ENCODE measurements at regions not wholly inside any gene's neighbourhood (a gene's known extent, or its start where the extent isn't known, plus 50 kb on each side); places are given as distances from the start of the nearest gene placed in this dataset.

DNA sequence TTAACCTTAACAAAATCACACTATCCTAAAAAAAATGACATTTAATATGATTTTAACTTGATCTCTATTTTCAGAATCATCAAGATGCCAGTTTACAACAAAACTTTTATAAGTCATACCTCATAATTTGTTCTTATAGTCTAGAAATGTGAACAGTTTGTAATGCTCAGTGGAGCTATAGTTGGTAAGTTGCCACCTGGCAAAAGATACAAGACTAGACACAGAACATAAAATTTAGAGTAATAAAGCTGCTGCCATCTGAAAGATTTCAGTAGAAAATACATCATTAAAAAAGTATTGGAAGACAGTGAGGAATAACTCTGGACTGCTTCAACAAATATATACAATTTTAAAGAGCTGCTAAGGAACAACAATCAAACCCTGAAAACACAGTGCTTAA lies 233.8 kb downstream of the GABRG2 start:
- Histone ChIP-seq H3K4me2 (no peak overlapping the region), H3K4me1 (no peaks in the 10 kb centered on the region), H3K4me3 (no peak overlapping the region), H3K9me3 (no peaks in the 10 kb centered on the region; the same call in 2 of the 3 replicates), H3K27ac (no peak overlapping the region)
- no peak for DNase-seq (ENCODE audit: low read depth in 1 of 2, low spot score in 1 of 2)
- CTCF ChIA-PET = no interaction called here
- no peak for FAIRE-seq
- POLR2A ChIA-PET = no interaction called here
- ATAC-seq = no peak
- no peak for TF ChIP-seq TFCP2L1 (CRISPR knock-in tag; IDR thresholded peaks at IDR 0.05)
- no peak for TF ChIP-seq CEBPB (IDR thresholded peaks at IDR 0.05)
- no peak for TF ChIP-seq POLR2A (IDR thresholded peaks at IDR 0.05; ENCODE audit: low read length)
- no peak for TF ChIP-seq GATA3 (IDR thresholded peaks at IDR 0.05; ENCODE audit: borderline replicate concordance)
- TF ChIP-seq, protein P1, sequence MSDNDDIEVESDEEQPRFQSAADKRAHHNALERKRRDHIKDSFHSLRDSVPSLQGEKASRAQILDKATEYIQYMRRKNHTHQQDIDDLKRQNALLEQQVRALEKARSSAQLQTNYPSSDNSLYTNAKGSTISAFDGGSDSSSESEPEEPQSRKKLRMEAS (IDR thresholded peaks at IDR 0.05) = no peak
- no peak for TF ChIP-seq ZC3H11A (IDR thresholded peaks at IDR 0.05)
- no peak for TF ChIP-seq RCOR1 (IDR thresholded peaks at IDR 0.05; ENCODE audit: low read depth, low read length)
- no peak for TF ChIP-seq CBX8 (IDR thresholded peaks at IDR 0.05)
- TF ChIP-seq FOSL2 (IDR thresholded peaks at IDR 0.05) = no peak
- no peak for TF ChIP-seq FOSL2 (CRISPR knock-in tag; IDR thresholded peaks at IDR 0.05)
- TF ChIP-seq, protein P2, sequence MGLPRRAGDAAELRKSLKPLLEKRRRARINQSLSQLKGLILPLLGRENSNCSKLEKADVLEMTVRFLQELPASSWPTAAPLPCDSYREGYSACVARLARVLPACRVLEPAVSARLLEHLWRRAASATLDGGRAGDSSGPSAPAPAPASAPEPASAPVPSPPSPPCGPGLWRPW (IDR thresholded peaks at IDR 0.05) = no peak
- no peak for TF ChIP-seq RARB (CRISPR knock-in tag; IDR thresholded peaks at IDR 0.05)
- no peak for TF ChIP-seq MYC (IDR thresholded peaks at IDR 0.05; ENCODE audit: borderline replicate concordance, low read length)
- TF ChIP-seq NR3C1 (IDR thresholded peaks at IDR 0.05) = no peak
- no peak for TF ChIP-seq JUN (IDR thresholded peaks at IDR 0.05)
- no peak for TF ChIP-seq RAD21 (conservative IDR thresholded peaks at IDR 0.05 in 1 of 2, IDR thresholded peaks at IDR 0.05 in 1 of 2)
- TF ChIP-seq, protein P3, sequence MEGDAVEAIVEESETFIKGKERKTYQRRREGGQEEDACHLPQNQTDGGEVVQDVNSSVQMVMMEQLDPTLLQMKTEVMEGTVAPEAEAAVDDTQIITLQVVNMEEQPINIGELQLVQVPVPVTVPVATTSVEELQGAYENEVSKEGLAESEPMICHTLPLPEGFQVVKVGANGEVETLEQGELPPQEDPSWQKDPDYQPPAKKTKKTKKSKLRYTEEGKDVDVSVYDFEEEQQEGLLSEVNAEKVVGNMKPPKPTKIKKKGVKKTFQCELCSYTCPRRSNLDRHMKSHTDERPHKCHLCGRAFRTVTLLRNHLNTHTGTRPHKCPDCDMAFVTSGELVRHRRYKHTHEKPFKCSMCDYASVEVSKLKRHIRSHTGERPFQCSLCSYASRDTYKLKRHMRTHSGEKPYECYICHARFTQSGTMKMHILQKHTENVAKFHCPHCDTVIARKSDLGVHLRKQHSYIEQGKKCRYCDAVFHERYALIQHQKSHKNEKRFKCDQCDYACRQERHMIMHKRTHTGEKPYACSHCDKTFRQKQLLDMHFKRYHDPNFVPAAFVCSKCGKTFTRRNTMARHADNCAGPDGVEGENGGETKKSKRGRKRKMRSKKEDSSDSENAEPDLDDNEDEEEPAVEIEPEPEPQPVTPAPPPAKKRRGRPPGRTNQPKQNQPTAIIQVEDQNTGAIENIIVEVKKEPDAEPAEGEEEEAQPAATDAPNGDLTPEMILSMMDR (IDR thresholded peaks at IDR 0.05) = no peak
- no peak for TF ChIP-seq MAFK (IDR thresholded peaks at IDR 0.05; ENCODE audit: partially characterized antibody)
- TF ChIP-seq SMC3 (IDR thresholded peaks at IDR 0.05) = no peak
- no peak for TF ChIP-seq POLR2AphosphoS2 (conservative IDR thresholded peaks at IDR 0.05; ENCODE audit: low read length)
- no peak for TF ChIP-seq CBX2 (IDR thresholded peaks at IDR 0.05; ENCODE audit: borderline replicate concordance, low read depth)

DNA sequence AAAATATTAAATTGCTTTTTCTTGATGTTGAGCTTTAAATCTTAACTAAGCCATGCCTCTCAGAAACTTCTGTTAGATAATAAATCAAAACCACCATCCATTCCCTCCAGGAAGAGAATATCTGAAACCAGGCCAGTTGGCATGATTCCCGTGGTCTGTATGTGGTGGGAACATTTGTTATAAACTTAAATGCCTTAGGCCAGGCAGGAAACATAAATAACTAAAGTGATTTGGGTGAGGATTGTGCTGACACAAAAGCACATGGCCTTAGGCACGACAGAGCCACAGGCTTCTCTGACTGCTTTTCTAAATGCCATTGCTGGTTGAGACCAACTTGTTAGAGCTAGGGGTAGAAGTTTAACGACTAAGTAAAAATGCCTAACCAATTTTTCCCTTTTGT lies 255.9 kb downstream of the GABRG2 start:
- ChIA-PET CTCF (no interaction called here), POLR2A (no interaction called here)
- no peak overlapping the region for H3K4me3 ChIP-seq
- DNase-seq (ENCODE audit: low read depth in 1 of 2, low spot score in 1 of 2) (no peak), ATAC-seq (no peak), FAIRE-seq (no peak)
- WGBS (ENCODE audit: missing lambda C conversion rate) = 0% methylated on average over 3 of the region's 3 CpGs
- TF ChIP-seq CEBPB (IDR thresholded peaks at IDR 0.05) (no peak), GATA3 (IDR thresholded peaks at IDR 0.05; ENCODE audit: borderline replicate concordance) (no peak), JUNB (IDR thresholded peaks at IDR 0.05) (no peak), POLR2AphosphoS2 (conservative IDR thresholded peaks at IDR 0.05; ENCODE audit: low read length) (no peak), HOXA7 (CRISPR knock-in tag; IDR thresholded peaks at IDR 0.05) (no peak), KDM1A (IDR thresholded peaks at IDR 0.05; ENCODE audit: low read depth) (no peak), HDAC2 (IDR thresholded peaks at IDR 0.05) (no peak), MAFK (IDR thresholded peaks at IDR 0.05; ENCODE audit: partially characterized antibody) (no peak)
- TF ChIP-seq, protein P4, sequence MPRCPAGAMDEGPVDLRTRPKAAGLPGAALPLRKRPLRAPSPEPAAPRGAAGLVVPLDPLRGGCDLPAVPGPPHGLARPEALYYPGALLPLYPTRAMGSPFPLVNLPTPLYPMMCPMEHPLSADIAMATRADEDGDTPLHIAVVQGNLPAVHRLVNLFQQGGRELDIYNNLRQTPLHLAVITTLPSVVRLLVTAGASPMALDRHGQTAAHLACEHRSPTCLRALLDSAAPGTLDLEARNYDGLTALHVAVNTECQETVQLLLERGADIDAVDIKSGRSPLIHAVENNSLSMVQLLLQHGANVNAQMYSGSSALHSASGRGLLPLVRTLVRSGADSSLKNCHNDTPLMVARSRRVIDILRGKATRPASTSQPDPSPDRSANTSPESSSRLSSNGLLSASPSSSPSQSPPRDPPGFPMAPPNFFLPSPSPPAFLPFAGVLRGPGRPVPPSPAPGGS (IDR thresholded peaks at IDR 0.05) = no peak
- H3K4me2 ChIP-seq = no peak overlapping the region
- no peaks in the 10 kb centered on the region for H3K4me1 ChIP-seq
- H3K27ac ChIP-seq = no peak overlapping the region
- no peaks in the 10 kb centered on the region for H3K9me3 ChIP-seq

DNA sequence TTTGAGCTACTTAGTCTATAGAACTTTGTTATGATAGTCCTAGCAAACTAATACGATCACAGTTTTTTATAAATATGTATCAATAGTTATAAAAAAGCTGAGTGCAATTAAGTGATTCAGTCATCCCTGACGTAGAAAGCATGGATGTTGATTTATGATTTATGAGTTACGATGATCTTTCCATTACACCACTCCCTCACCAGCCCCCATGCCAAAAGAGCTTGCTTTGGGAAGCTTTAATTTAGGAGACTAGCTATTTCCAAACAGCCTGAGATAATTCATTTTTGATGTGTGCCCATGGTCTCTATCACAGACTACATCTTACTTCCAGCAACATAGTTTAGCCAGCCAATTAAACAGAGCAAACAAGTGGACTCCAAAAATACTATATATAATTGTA lies 256.8 kb downstream of the GABRG2 start:
- TF ChIP-seq KDM5A (IDR thresholded peaks at IDR 0.05) = no peak
- TF ChIP-seq, protein P5, sequence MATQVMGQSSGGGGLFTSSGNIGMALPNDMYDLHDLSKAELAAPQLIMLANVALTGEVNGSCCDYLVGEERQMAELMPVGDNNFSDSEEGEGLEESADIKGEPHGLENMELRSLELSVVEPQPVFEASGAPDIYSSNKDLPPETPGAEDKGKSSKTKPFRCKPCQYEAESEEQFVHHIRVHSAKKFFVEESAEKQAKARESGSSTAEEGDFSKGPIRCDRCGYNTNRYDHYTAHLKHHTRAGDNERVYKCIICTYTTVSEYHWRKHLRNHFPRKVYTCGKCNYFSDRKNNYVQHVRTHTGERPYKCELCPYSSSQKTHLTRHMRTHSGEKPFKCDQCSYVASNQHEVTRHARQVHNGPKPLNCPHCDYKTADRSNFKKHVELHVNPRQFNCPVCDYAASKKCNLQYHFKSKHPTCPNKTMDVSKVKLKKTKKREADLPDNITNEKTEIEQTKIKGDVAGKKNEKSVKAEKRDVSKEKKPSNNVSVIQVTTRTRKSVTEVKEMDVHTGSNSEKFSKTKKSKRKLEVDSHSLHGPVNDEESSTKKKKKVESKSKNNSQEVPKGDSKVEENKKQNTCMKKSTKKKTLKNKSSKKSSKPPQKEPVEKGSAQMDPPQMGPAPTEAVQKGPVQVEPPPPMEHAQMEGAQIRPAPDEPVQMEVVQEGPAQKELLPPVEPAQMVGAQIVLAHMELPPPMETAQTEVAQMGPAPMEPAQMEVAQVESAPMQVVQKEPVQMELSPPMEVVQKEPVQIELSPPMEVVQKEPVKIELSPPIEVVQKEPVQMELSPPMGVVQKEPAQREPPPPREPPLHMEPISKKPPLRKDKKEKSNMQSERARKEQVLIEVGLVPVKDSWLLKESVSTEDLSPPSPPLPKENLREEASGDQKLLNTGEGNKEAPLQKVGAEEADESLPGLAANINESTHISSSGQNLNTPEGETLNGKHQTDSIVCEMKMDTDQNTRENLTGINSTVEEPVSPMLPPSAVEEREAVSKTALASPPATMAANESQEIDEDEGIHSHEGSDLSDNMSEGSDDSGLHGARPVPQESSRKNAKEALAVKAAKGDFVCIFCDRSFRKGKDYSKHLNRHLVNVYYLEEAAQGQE (IDR thresholded peaks at IDR 0.05) = no peak
- TF ChIP-seq, protein P6, sequence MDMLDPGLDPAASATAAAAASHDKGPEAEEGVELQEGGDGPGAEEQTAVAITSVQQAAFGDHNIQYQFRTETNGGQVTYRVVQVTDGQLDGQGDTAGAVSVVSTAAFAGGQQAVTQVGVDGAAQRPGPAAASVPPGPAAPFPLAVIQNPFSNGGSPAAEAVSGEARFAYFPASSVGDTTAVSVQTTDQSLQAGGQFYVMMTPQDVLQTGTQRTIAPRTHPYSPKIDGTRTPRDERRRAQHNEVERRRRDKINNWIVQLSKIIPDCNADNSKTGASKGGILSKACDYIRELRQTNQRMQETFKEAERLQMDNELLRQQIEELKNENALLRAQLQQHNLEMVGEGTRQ (IDR thresholded peaks at IDR 0.05) = no peak
- no peak for TF ChIP-seq NPAS2 (CRISPR knock-in tag; IDR thresholded peaks at IDR 0.05; ENCODE audit: borderline replicate concordance)
- ChIA-PET CTCF (no interaction called here), POLR2A (no interaction called here)
- Histone ChIP-seq H3K9me3 (no peaks in the 10 kb centered on the region), H3K4me3 (no peak overlapping the region), H3K4me1 (no peaks in the 10 kb centered on the region), H3K27ac (no peak overlapping the region), H3K4me2 (no peak overlapping the region)
- DNase-seq (ENCODE audit: low read depth in 1 of 2, low spot score in 1 of 2) = no peak
- ATAC-seq = no peak
- 3% methylated on average over 3 of the region's 3 CpGs for WGBS (ENCODE audit: missing lambda C conversion rate)
- FAIRE-seq = no peak
